DMS53 (cell line): ENCODE measurements at regions not wholly inside any gene's neighbourhood (a gene's known extent, or its start where the extent isn't known, plus 50 kb on each side); places are given as distances from the start of the nearest gene placed in this dataset.
"Not testable (repeated sequence)": the region's sequence is repeated elsewhere in the genome, so short reads cannot be mapped to it uniquely, and the experiment has no call there.

ENCODE experiments used
- DNase-seq: peaks from one replicate; lab custom pipeline; 2025; lab: John Stamatoyannopoulos, UW

- DNase-seq, result not testable (repeated sequence)
These were observed 324.8 kb downstream of the RAD51AP2 start for GRCh38 chr2:17193433-17193890.

GRCh38 chr2:17191223-17191622, 327.0 kb downstream of the RAD51AP2 start:
- no peak for DNase-seq

- DNase-seq, result no peak
These were observed 327.7 kb downstream of the RAD51AP2 start for GRCh38 chr2:17190527-17190926.

GRCh38 chr2:17188721-17189120, 329.5 kb downstream of the RAD51AP2 start:
- DNase-seq, result no peak

GRCh38 chr2:17184512-17184911, 333.7 kb downstream of the RAD51AP2 start:
- no peak for DNase-seq

- no peak for DNase-seq
These were observed 335.8 kb downstream of the RAD51AP2 start for GRCh38 chr2:17182399-17182798.

GRCh38 chr2:17181051-17181752, 337.0 kb downstream of the RAD51AP2 start:
- peak; percentile 33 for DNase-seq

GRCh38 chr2:17179145-17179808, 339.0 kb downstream of the RAD51AP2 start:
- no peak for DNase-seq

- DNase-seq, result no peak
These were observed 341.2 kb downstream of the RAD51AP2 start for GRCh38 chr2:17177088-17177487.

GRCh38 chr2:17171446-17172049, 346.7 kb downstream of the RAD51AP2 start:
- DNase-seq, result peak; percentile 71

- DNase-seq, result peak; percentile 59
These were observed 351.7 kb downstream of the RAD51AP2 start for GRCh38 chr2:17166506-17166905.

GRCh38 chr2:17164550-17164949, 353.7 kb downstream of the RAD51AP2 start:
- DNase-seq, result no peak

- DNase-seq, result no peak
These were observed 354.6 kb downstream of the RAD51AP2 start for GRCh38 chr2:17163638-17164037.

GRCh38 chr2:17162713-17163112, 355.5 kb downstream of the RAD51AP2 start:
- peak; percentile 32 for DNase-seq

GRCh38 chr2:17160594-17160993, 357.6 kb downstream of the RAD51AP2 start:
- no peak for DNase-seq

- no peak for DNase-seq
These were observed 362.2 kb downstream of the RAD51AP2 start for GRCh38 chr2:17156086-17156485.

- DNase-seq, result no peak
These were observed 368.3 kb downstream of the RAD51AP2 start for GRCh38 chr2:17149945-17150344.

- DNase-seq, result peak; percentile 54
These were observed 369.7 kb downstream of the RAD51AP2 start for GRCh38 chr2:17148407-17149145.

- no peak for DNase-seq
These were observed 371.9 kb downstream of the RAD51AP2 start for GRCh38 chr2:17146358-17146757.

- no peak for DNase-seq
These were observed 381.4 kb downstream of the RAD51AP2 start for GRCh38 chr2:17136877-17137276.

- no peak for DNase-seq
These were observed 382.0 kb downstream of the RAD51AP2 start for GRCh38 chr2:17136231-17136630.

GRCh38 chr2:17135619-17136018, 382.6 kb downstream of the RAD51AP2 start:
- no peak for DNase-seq
